WI38 (cell line): ENCODE measurements at regions not wholly inside any gene's neighbourhood (a gene's known extent, or its start where the extent isn't known, plus 50 kb on each side); places are given as distances from the start of the nearest gene placed in this dataset.

Experiments
- H3K4me3 ChIP-seq: 2 replicates; pipeline ENCODE4 v1.5.1; 2011; ENCODE audit warnings: low read depth, mild to moderate bottlenecking, control low read depth, low read length
- CTCF ChIP-seq: IDR thresholded peaks from 2 replicates; pipeline ENCODE4 v1.5.1; 2012; ENCODE audit warnings: low read depth, mild to moderate bottlenecking, control low read depth, low read length

GRCh38 chr2:17164550-17164949, 353.7 kb downstream of the RAD51AP2 start:
- H3K4me3 ChIP-seq = no peak overlapping the region
- no peak for TF ChIP-seq CTCF

- H3K4me3 ChIP-seq = no peak overlapping the region
- no peak for TF ChIP-seq CTCF
Observed at GRCh38 chr2:17163638-17164037, 354.6 kb downstream of the RAD51AP2 start.

- no peak overlapping the region for H3K4me3 ChIP-seq
- TF ChIP-seq CTCF = no peak
Observed at GRCh38 chr2:17162713-17163112, 355.5 kb downstream of the RAD51AP2 start.

GRCh38 chr2:17160594-17160993, 357.6 kb downstream of the RAD51AP2 start:
- TF ChIP-seq CTCF = no peak
- H3K4me3 ChIP-seq = no peak overlapping the region

GRCh38 chr2:17156086-17156485, 362.2 kb downstream of the RAD51AP2 start:
- H3K4me3 ChIP-seq = no peak overlapping the region
- TF ChIP-seq CTCF = no peak

- no peak for TF ChIP-seq CTCF
- no peak overlapping the region for H3K4me3 ChIP-seq
Observed at GRCh38 chr2:17149945-17150344, 368.3 kb downstream of the RAD51AP2 start.

GRCh38 chr2:17148407-17149145, 369.7 kb downstream of the RAD51AP2 start:
- TF ChIP-seq CTCF = no peak
- H3K4me3 ChIP-seq = no peak overlapping the region
